Loucy (cell line): ENCODE measurements at regions not wholly inside any gene's neighbourhood (a gene's known extent, or its start where the extent isn't known, plus 50 kb on each side); places are given as distances from the start of the nearest gene placed in this dataset.

Experiments
- H2AFZ ChIP-seq: fragments of 200-600 bp; sonication (generic); 2 replicates; pipeline ENCODE4 v1.6.0; 2016; ENCODE audit warnings: antibody characterized with exemption, mild to moderate bottlenecking, low read length, moderate library complexity
- H3F3A ChIP-seq: fragments of 200-600 bp; 2 replicates; pipeline ENCODE4 v1.6.0; 2016; ENCODE audit warnings: antibody characterized with exemption, low read depth, mild to moderate bottlenecking
- H3K27me3 ChIP-seq: fragments of 200-600 bp; sonication (generic); 2 replicates; pipeline ENCODE4 v1.6.1; 2014; ENCODE audit warnings: low read length, mild to moderate bottlenecking; ENCODE audit not compliant: insufficient read depth, poor library complexity, severe bottlenecking
- H3K36me3 ChIP-seq: fragments of 200-600 bp; sonication (generic); 2 replicates; pipeline ENCODE4 v1.6.1; 2016; ENCODE audit warnings: low read length; ENCODE audit not compliant: insufficient read depth
- H3K4me1 ChIP-seq: fragments of 200-600 bp; sonication (generic); 2 replicates; pipeline ENCODE4 v1.5.1; 2014; ENCODE audit warnings: low read length, mild to moderate bottlenecking; ENCODE audit not compliant: insufficient read depth, poor library complexity, severe bottlenecking
- H3K4me2 ChIP-seq: fragments of 200-600 bp; sonication (generic); 2 replicates; pipeline ENCODE4 v1.6.0; 2014; ENCODE audit warnings: antibody characterized with exemption, low read length, low read depth, mild to moderate bottlenecking; ENCODE audit not compliant: poor library complexity, severe bottlenecking
- H3K4me3 ChIP-seq: fragments of 200-600 bp; sonication (generic); 2 replicates; pipeline ENCODE4 v1.5.1; 2014; ENCODE audit warnings: low read length, mild to moderate bottlenecking, mixed read lengths; ENCODE audit not compliant: poor library complexity, severe bottlenecking
- H3K79me2 ChIP-seq: fragments of 200-600 bp; sonication (generic); 2 replicates; pipeline ENCODE4 v1.6.1; 2014; ENCODE audit warnings: low read length; ENCODE audit not compliant: insufficient read depth
- H3K9ac ChIP-seq: fragments of 200-600 bp; sonication (generic); 2 replicates; pipeline ENCODE4 v1.6.0; 2014; ENCODE audit warnings: mild to moderate bottlenecking, low read depth, low read length, moderate library complexity; ENCODE audit not compliant: poor library complexity, severe bottlenecking
- H3K9me2 ChIP-seq: fragments of 200-600 bp; sonication (generic); replicated peaks from 2 replicates; pipeline ENCODE4 v1.6.1; 2016; ENCODE audit warnings: low read depth, low read length, mixed read lengths
- H3K9me3 ChIP-seq: fragments of 200-600 bp; sonication (generic); 2 replicates; pipeline ENCODE4 v1.6.1; 2014; ENCODE audit warnings: mild to moderate bottlenecking, antibody characterized with exemption, low read length, low read depth; ENCODE audit not compliant: insufficient read depth
- H4K20me1 ChIP-seq: fragments of 200-600 bp; sonication (generic); 2 replicates; pipeline ENCODE4 v1.6.0; 2014; ENCODE audit warnings: antibody characterized with exemption, low read length, mild to moderate bottlenecking; ENCODE audit not compliant: insufficient read depth, poor library complexity, severe bottlenecking
- EZH2phosphoT487 ChIP-seq: fragments of 200-600 bp; IDR thresholded peaks from 2 replicates; pipeline ENCODE4 v1.6.1; 2018; ENCODE audit warnings: antibody characterized with exemption, mild to moderate bottlenecking, moderate library complexity, borderline replicate concordance
- TF ChIP-seq, protein P1 (sequence below): fragments of 200-600 bp; sonication (generic); conservative IDR thresholded peaks from 2 replicates; pipeline ENCODE4 v1.5.1; 2014; ENCODE audit warnings: mild to moderate bottlenecking, antibody characterized with exemption, low read length

DNA sequence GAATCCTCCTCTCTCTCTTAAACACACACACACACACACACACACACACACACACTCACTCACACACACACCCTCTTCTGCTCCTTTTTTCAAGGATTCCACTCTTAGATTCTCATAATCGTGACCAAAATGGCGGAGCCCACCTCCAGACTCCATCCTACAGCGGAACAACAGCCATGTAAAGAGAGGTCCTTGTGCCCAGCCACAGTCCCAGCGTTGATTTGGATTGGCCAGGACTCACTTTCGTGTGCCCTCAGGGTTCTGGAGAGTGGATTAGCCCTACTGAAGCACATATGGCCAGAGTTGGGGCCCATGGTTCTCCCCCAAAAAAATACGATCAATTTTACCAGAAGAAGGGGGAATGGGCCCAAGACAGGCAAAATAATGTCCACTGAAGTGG is 90.2 kb upstream of the SMNDC1 start:
- no peaks in the 10 kb centered on the region for H3K36me3 ChIP-seq
- no peak overlapping the region for H3K4me2 ChIP-seq

DNA sequence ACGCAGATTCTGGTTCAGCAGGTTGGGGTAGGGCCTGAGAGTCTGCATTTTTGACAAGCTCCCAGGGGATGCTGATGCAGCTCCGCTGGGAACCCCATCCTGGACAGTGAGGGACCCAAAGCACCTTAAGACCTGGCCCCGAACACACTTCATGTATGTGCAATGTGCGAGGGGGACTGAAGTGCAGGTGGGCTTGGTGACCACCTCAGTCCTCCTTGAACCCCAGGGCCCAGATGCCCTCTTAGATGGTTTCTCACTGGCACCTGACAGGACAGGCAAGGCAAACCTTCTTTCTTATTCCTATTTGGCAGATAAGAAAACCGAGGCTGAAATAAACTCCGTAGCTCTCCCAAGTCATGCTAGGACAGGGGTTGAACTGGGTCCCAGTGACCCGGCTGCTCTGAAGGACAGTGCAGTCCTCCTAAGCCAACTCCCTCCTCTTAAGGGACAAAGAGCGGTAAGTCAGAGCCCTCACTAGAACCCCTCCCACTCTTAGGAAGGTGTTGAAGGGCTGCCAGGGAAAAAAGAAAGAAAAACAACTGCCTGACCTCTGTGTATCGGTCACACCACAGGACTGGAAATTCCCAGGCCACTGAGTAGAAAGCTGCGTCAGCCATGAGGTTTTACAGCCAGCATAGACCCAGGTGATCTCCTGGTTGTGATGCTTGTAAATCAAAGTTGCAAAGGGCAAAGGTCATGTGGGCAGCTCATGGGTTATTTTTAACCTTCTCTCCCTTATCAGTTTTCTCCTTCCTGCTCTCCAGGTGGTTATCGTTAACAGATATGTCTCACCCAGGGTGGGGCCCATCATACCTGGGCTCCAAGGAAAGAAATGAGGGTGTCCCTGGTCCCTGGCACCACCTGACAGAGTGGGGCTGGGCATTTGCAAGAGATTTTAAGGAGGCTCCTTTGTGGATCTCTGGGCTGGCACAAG is 90.9 kb upstream of the SMNDC1 start:
- no peaks in the 10 kb centered on the region for H3K9me3 ChIP-seq
- no peaks in the 10 kb centered on the region for H3K79me2 ChIP-seq
- H3K27me3 ChIP-seq: no peaks in the 10 kb centered on the region
- H3K9me2 ChIP-seq: no peaks in the 10 kb centered on the region
- no peaks in the 10 kb centered on the region for H3F3A ChIP-seq
- H3K4me1 ChIP-seq: no peaks in the 10 kb centered on the region
- no peak overlapping the region for H3K4me2 ChIP-seq
- H2AFZ ChIP-seq: no peak overlapping the region
- no peaks in the 10 kb centered on the region for H3K36me3 ChIP-seq
- TF ChIP-seq EZH2phosphoT487: no peak
- TF ChIP-seq, protein P1, sequence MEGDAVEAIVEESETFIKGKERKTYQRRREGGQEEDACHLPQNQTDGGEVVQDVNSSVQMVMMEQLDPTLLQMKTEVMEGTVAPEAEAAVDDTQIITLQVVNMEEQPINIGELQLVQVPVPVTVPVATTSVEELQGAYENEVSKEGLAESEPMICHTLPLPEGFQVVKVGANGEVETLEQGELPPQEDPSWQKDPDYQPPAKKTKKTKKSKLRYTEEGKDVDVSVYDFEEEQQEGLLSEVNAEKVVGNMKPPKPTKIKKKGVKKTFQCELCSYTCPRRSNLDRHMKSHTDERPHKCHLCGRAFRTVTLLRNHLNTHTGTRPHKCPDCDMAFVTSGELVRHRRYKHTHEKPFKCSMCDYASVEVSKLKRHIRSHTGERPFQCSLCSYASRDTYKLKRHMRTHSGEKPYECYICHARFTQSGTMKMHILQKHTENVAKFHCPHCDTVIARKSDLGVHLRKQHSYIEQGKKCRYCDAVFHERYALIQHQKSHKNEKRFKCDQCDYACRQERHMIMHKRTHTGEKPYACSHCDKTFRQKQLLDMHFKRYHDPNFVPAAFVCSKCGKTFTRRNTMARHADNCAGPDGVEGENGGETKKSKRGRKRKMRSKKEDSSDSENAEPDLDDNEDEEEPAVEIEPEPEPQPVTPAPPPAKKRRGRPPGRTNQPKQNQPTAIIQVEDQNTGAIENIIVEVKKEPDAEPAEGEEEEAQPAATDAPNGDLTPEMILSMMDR: no peak
- no peaks in the 10 kb centered on the region for H4K20me1 ChIP-seq
- H3K4me3 ChIP-seq: no peak overlapping the region
- H3K9ac ChIP-seq: no peak overlapping the region

More for the DNA sequence above, 90.2 kb upstream of the SMNDC1 start:
- Histone ChIP-seq H3K27me3 (no peaks in the 10 kb centered on the region), H3K9me3 (no peaks in the 10 kb centered on the region), H3K79me2 (no peaks in the 10 kb centered on the region), H3K9me2 (no peaks in the 10 kb centered on the region), H3K4me3 (no peak overlapping the region), H4K20me1 (no peaks in the 10 kb centered on the region), H3K4me1 (no peaks in the 10 kb centered on the region), H3K9ac (no peak overlapping the region), H2AFZ (no peak overlapping the region), H3F3A (no peaks in the 10 kb centered on the region)
- TF ChIP-seq EZH2phosphoT487: no peak
- TF ChIP-seq, protein P1: no peak

GRCh38 chr10:110396284-110396651 is 91.5 kb upstream of the SMNDC1 start:
- H3K4me1 ChIP-seq: peaks cover under 1% of the 10 kb centered on the region
- no peaks in the 10 kb centered on the region for H3K9me3 ChIP-seq
- H3K9me2 ChIP-seq: no peaks in the 10 kb centered on the region
- H3K27me3 ChIP-seq: no peaks in the 10 kb centered on the region
- H3K36me3 ChIP-seq: no peaks in the 10 kb centered on the region
- H4K20me1 ChIP-seq: no peaks in the 10 kb centered on the region
- H3K4me3 ChIP-seq: no peak overlapping the region
- H3F3A ChIP-seq: no peaks in the 10 kb centered on the region
- H3K9ac ChIP-seq: no peak overlapping the region
- no peak overlapping the region for H2AFZ ChIP-seq
- H3K4me2 ChIP-seq: no peak overlapping the region
- TF ChIP-seq, protein P1: no peak
- TF ChIP-seq EZH2phosphoT487: no peak
- no peaks in the 10 kb centered on the region for H3K79me2 ChIP-seq
